ENCODE measurements at regions not wholly inside any gene's neighbourhood (a gene's known extent, or its start where the extent isn't known, plus 50 kb on each side); places are given as distances from the start of the nearest gene placed in this dataset.

- H3K27ac ChIP-seq (ENCODE audit: extremely low read length, insufficient read depth, low read length) = no peak overlapping the region
- DNase-seq (ENCODE audit: low spot score) = no peak
These were observed 1453.3 kb upstream of the TENM3 start for GRCh38 chr4:180789929-180790328.

GRCh38 chr4:180790471-180790870, 1452.7 kb upstream of the TENM3 start:
- no peak overlapping the region for H3K9ac ChIP-seq (ENCODE audit: insufficient read depth, low read depth, low read length)
- 2% methylated on average over 3 of the region's 3 CpGs for WGBS (ENCODE audit: low lambda C conversion rate)
- no peak overlapping the region for H2AFZ ChIP-seq (ENCODE audit: low read length)
- ChIA-PET POLR2A (no interaction called here), CTCF (ENCODE audit: low intra/inter-chr PET ratio, low total read pairs) (no interaction called here)
- TF ChIP-seq IRF2 (CRISPR knock-in tag; IDR thresholded peaks at IDR 0.05) (no peak), CREB1 (IDR thresholded peaks at IDR 0.05) (no peak), CREB1 (CRISPR knock-in tag; IDR thresholded peaks at IDR 0.05) (no peak), NCOA5 (CRISPR knock-in tag; IDR thresholded peaks at IDR 0.05) (no peak), ZC3H4 (CRISPR knock-in tag; IDR thresholded peaks at IDR 0.05; ENCODE audit: borderline replicate concordance) (no peak), BATF2 (CRISPR knock-in tag; IDR thresholded peaks at IDR 0.05) (no peak), RARG (CRISPR knock-in tag; IDR thresholded peaks at IDR 0.05; ENCODE audit: low read depth) (no peak), ZNF280D (CRISPR knock-in tag; IDR thresholded peaks at IDR 0.05) (no peak), ZNF160 (CRISPR knock-in tag; IDR thresholded peaks at IDR 0.05) (no peak), BORCS8-MEF2B (CRISPR knock-in tag; IDR thresholded peaks at IDR 0.05) (no peak), PCBP1 (IDR thresholded peaks at IDR 0.05; ENCODE audit: borderline replicate concordance, low read depth, low read length) (no peak), SMAD3 (CRISPR knock-in tag; IDR thresholded peaks at IDR 0.05) (no peak), ZBTB7A (CRISPR knock-in tag; IDR thresholded peaks at IDR 0.05) (no peak)
- H3K27ac ChIP-seq (ENCODE audit: extremely low read length, insufficient read depth, low read length) = no peak overlapping the region
- no peaks in the 10 kb centered on the region for H3K27me3 ChIP-seq (ENCODE audit: control insufficient read depth in 1 of 2, insufficient read depth in 2 of 2, low read length in 2 of 2)
- BruUV-seq (replicated peaks) = no TSS peak
- no peaks in the 10 kb centered on the region for H3K9me3 ChIP-seq (ENCODE audit: low read length)
- intact Hi-C loops (cut with micrococcal nuclease; ENCODE audit: unreplicated experiment) = no loop called here
- ATAC-seq (no peak), FAIRE-seq (no peak), DNase-seq (ENCODE audit: low spot score) (no peak)
- H3K36me3 ChIP-seq (replicated peaks in 1 of 2; ENCODE audit: control insufficient read depth in 1 of 2, insufficient read depth in 2 of 2, low read length in 2 of 2) = no peaks in the 10 kb centered on the region
- no peaks in the 10 kb centered on the region for H3K4me1 ChIP-seq (ENCODE audit: insufficient read depth, low read length)
- H4K20me1 ChIP-seq (ENCODE audit: insufficient read depth, low read length) = no peaks in the 10 kb centered on the region
- H3K4me3 ChIP-seq (replicated peaks in 1 of 3; ENCODE audit: insufficient read depth in 1 of 3, low read depth in 2 of 3, low read length in 3 of 3) = no peak overlapping the region
- H3K4me2 ChIP-seq (ENCODE audit: low read depth, low read length) = no peak overlapping the region
- H3K79me2 ChIP-seq (ENCODE audit: insufficient read depth, low read length) = no peaks in the 10 kb centered on the region
- in situ Hi-C loops (cut with HindIII; ENCODE audit: extremely low pct_ligation_motif_present, low pct_unique_long_range_greater_than_20kb) = no loop called here

More at GRCh38 chr4:180789929-180790328, 1453.3 kb upstream of the TENM3 start:
- no peak overlapping the region for H2AFZ ChIP-seq (ENCODE audit: low read length)
- ChIA-PET POLR2A (no interaction called here), CTCF (ENCODE audit: low intra/inter-chr PET ratio, low total read pairs) (no interaction called here)
- BruUV-seq (replicated peaks) = no TSS peak
- intact Hi-C loops (cut with micrococcal nuclease; ENCODE audit: unreplicated experiment) (no loop called here), in situ Hi-C loops (cut with HindIII; ENCODE audit: extremely low pct_ligation_motif_present, low pct_unique_long_range_greater_than_20kb) (no loop called here)
- no peak overlapping the region for H3K4me2 ChIP-seq (ENCODE audit: low read depth, low read length)
- H3K9ac ChIP-seq (ENCODE audit: insufficient read depth, low read depth, low read length) = no peak overlapping the region
- no peaks in the 10 kb centered on the region for H3K9me3 ChIP-seq (ENCODE audit: low read length)
- FAIRE-seq (no peak), ATAC-seq (no peak)
- H3K4me3 ChIP-seq (replicated peaks in 1 of 3; ENCODE audit: insufficient read depth in 1 of 3, low read depth in 2 of 3, low read length in 3 of 3) = no peak overlapping the region
- no peaks in the 10 kb centered on the region for H4K20me1 ChIP-seq (ENCODE audit: insufficient read depth, low read length)
- TF ChIP-seq ZFP1 (CRISPR knock-in tag; IDR thresholded peaks at IDR 0.05) (no peak), ZNF567 (CRISPR knock-in tag; IDR thresholded peaks at IDR 0.05; ENCODE audit: borderline replicate concordance) (no peak), ZNF441 (CRISPR knock-in tag; IDR thresholded peaks at IDR 0.05; ENCODE audit: borderline replicate concordance) (no peak)
- no peaks in the 10 kb centered on the region for H3K79me2 ChIP-seq (ENCODE audit: insufficient read depth, low read length)
- H3K27me3 ChIP-seq (ENCODE audit: control insufficient read depth in 1 of 2, insufficient read depth in 2 of 2, low read length in 2 of 2) = no peaks in the 10 kb centered on the region
- H3K36me3 ChIP-seq (replicated peaks in 1 of 2; ENCODE audit: control insufficient read depth in 1 of 2, insufficient read depth in 2 of 2, low read length in 2 of 2) = no peaks in the 10 kb centered on the region
- H3K4me1 ChIP-seq (ENCODE audit: insufficient read depth, low read length) = no peaks in the 10 kb centered on the region
- WGBS (ENCODE audit: low lambda C conversion rate) = 17% methylated on average over 6 of the region's 6 CpGs

Measured in HepG2 (cell line).